HG02763 (cell line): ENCODE measurements at regions not wholly inside any gene's neighbourhood (a gene's known extent, or its start where the extent isn't known, plus 50 kb on each side); places are given as distances from the start of the nearest gene placed in this dataset.
"Not testable (repeated sequence)": the region's sequence is repeated elsewhere in the genome, so short reads cannot be mapped to it uniquely, and the experiment has no call there.

Source experiments
- ATAC-seq: cut with Tn5 transposase; IDR thresholded peaks from one replicate; pipeline ENCODE4 v1.9.1; 2021; ENCODE audit warnings: mild to moderate bottlenecking, moderate library complexity; ENCODE audit not compliant: unreplicated experiment

DNA sequence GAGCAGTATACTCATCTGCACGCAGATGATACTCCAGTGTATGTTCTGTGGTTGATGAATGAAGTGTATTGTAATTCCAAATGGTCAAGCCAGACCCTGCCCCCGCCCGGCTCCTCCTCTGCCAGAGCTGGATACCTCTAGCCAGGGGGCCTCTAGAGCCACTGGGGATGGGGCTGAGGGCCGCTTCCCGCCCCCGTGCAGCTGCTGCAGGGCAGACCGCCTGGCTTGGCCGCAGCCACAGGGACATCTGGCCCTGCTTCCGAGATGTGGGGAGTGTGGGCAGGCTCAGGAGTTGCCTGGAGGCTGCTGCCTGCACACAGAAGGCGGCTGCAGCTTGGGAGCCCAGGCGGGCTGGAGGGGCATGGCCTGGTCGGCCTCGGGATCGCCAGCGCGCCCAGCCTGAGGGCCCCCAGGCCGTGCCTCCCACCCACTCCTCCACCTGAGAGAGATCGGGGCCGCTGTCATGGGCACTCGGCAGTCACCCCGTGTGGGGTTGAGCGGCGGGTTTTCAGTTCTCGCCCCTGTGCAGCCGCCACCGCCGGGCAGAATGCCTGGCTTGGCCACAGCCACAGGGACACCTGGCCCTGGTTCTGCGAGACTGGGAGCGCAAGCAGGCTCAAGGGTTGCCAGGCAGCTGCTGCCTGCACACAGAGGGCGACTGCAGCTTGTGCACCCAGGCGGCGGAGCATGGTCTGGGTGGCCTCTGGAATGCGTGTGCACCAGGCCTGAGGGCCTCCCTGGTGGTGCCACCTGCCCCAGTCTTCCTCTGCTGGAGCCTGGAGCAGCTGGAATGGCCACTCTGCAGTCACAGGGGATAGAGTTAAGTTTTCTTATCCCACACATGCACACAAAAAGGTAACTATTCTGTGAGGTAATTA lies 1643.7 kb downstream of the SPATA31A7 start:
- ATAC-seq: not testable (repeated sequence)

DNA sequence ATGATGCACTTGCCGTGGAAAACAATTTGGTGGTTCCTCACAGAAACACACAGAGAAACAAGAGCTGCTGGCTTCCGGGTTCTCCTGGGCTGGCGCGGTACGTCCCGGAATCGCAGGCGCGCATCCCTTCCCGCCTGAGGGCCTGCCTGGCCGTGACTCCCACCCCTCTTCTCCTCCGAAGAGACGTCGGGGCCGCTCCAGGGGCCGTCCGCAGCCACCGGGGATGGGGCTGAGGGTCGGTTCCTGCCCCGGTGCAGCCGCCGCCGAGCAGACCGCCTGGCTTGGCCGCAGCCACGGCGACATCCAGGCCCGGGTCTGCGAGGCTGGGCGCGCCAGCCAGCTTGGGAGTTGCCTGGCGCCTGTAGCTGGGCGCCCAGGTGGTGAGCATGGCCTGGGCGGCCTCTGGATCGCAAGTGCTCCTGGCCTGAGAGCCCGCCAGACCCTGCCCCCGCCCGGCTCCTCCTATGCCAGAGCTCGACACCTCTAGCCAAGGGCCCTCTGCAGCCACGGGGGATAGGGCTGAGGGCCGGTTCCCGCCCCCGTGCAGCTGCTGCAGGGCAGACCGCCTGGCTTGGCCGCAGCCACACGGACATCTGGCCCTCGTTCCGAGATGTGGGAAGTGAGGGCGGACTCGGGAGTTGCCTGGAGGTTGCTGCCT lies 1647.5 kb downstream of the SPATA31A7 start:
- ATAC-seq: peak; percentile 19

DNA sequence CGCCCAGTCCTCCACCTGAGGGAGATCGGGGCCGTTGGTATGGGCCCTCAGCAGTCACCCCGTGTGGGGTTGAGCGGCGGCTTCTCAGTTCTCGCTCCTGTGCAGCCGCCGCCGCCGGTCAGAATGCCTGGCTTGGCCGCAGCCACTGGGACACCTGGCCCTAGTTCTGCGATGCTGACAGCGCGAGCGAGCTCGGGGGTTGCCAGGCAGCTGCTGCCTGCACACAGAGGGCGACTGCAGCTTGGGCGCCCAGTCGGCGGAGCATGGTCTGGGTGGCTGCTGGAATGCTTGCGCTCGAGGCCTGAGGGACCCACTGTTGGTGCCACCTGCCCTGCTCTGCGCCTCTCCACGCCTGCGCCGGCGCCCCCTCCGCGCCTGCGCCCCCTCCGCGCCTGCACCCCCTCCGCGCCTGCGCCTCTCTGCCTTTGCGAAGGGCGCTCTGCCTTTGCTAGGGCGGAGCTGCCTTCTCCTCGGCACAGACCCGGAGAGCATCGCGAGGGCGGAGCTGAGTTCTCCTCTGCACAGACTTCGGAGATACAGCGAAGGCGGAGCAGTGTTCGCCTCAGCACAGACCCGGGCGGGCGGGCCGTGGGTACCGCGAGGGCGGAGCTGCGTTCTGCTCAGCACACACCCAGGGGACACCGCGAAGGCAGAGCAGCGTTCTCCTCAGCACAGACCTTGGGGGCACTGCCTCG lies 1648.3 kb downstream of the SPATA31A7 start:
- ATAC-seq: peak; percentile 100

DNA sequence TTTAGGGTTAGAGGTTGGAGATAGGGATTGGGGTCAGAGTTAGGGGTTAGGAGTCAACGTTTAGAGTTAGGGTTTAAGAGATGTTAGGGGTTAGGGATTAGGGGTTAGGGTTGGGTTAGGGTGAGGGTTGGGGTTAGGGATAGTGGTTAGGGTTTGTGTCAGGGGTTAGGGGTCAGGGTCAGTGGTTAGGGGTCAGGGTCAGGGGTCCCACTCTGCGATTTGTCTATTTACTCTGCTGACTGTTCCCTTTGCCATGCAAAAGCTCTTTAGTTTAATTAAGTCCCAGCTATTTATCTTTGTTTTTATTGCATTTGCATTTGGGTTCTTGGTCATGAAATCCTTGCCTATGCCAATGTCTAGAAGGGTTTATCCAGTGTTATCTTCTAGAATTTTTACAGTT lies 1649.3 kb downstream of the SPATA31A7 start:
- ATAC-seq: not testable (repeated sequence)

GRCh38 chr9:62843145-62843544 lies 1653.3 kb downstream of the SPATA31A7 start:
- not testable (repeated sequence) for ATAC-seq

DNA sequence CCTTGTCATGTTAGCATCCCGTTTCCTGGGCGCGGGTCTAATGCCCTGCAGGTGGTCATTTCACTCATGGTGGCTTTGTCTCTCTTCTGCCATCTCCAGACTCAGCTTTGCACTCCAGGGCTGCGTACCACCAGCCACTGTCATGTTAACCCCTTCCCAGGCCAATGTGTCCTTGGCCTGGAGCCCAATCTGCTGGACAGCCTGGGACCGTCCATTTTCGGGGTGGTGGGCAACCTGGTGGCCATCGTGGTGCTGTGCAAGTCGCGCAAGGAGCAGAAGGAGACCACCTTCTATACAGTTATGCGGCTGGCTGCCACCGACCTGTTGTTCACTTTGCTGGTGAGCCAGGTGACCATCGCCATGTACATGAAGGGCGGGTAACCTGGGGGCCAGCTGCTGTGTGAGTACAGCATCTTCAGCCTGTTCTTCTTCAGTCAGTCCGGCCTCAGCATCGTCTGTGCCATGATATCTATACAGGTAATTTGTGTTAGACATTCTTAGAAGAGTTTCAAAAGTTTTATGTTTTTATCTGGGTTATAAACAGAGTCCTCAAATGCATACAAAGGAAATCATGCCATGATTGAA lies 1654.0 kb downstream of the SPATA31A7 start:
- not testable (repeated sequence) for ATAC-seq

DNA sequence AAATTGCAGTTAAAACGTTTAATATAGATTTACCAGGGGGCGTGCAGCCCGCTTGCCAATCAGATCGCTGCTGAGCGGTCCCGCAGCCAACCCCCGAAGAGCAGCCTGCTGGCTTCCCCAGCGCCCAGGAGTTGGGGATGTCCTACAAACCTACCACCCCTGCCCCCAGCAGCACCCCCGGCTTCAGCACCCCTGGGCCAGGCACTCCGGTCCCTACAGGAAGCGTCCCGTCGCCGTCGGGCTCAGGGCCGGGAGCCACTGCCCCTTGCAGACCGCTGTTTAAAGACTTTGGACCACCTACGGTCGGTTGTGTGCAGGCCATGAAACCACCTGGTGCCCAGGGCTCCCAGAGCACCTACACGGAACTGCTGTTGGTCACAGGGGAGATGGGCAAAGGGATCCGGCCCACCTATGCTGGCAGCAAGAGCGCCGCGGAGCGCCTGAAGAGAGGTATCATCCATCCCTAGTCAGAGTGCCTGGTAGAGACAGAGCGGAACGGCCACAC lies 1654.9 kb downstream of the SPATA31A7 start:
- not testable (repeated sequence) for ATAC-seq

DNA sequence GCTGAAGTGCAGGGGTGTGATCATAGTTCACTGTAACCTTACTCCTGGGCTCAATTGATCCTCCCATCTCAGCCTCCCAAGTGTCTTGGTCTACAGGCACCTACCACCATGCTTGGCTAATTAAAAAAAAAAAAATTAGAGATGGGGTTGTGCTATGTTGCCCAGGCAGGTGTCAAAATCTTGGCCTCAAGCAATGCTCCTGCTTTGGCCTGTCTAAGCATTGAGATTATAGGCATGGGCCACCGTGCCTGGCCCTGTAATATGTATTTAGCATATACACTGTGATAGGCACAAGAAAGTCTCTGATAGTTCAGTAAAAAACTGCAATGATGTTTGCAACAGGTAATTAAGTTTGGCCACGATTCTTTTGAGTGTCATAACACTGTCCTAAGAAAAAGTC lies 1658.4 kb downstream of the SPATA31A7 start:
- not testable (repeated sequence) for ATAC-seq

DNA sequence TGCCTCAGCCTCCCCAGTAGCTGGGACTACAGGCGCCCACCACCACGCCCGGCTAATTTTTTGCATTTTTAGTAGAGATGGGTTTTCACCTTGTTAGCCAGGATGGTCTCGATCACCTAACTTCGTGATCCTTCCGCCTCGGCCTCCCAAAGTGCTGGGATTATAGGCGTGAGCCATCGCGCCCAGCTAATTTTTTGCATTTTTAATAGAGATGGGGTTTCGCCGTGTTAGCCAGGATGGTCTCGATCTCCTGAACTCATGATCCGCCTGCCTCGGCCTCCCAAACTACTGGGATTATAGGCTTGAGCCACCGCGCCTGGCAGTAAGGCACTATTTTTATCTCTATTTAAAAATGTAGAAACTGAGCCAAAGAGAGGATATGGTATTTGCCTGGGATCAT lies 1660.2 kb downstream of the SPATA31A7 start:
- ATAC-seq: not testable (repeated sequence)

- ATAC-seq: not testable (repeated sequence)
Observed at GRCh38 chr9:62857280-62857679, 1667.4 kb downstream of the SPATA31A7 start.

DNA sequence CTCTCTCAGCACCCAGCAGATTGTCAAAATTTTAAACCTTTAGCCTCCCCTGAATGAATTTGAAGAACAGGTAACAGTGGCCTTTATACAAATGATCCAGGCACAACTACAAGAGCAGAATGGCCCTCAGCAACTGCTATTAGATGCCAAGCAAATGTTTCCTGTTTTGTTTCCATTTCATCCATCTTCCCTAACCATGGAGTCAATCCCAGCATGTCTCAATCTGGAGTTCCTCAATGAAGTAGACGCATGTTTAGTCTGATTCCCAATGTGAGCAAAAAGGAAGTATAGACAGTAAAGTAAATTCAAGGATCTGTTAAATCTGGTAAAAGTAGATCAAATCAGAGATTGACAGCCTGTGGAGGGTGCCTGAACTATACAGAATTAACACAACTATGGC lies 1668.4 kb downstream of the SPATA31A7 start:
- not testable (repeated sequence) for ATAC-seq

- not testable (repeated sequence) for ATAC-seq
Observed at GRCh38 chr9:62860939-62861860, 1671.4 kb downstream of the SPATA31A7 start.

- ATAC-seq: not testable (repeated sequence)
Observed at GRCh38 chr9:62862180-62862579, 1672.3 kb downstream of the SPATA31A7 start.

- not testable (repeated sequence) for ATAC-seq
Observed at GRCh38 chr9:62863319-62863718, 1673.5 kb downstream of the SPATA31A7 start.

- not testable (repeated sequence) for ATAC-seq
Observed at GRCh38 chr9:62863867-62864266, 1674.0 kb downstream of the SPATA31A7 start.

- not testable (repeated sequence) for ATAC-seq
Observed at GRCh38 chr9:62864481-62865469, 1674.9 kb downstream of the SPATA31A7 start.

GRCh38 chr9:62869061-62869460 lies 1679.2 kb downstream of the SPATA31A7 start:
- ATAC-seq: not testable (repeated sequence)

DNA sequence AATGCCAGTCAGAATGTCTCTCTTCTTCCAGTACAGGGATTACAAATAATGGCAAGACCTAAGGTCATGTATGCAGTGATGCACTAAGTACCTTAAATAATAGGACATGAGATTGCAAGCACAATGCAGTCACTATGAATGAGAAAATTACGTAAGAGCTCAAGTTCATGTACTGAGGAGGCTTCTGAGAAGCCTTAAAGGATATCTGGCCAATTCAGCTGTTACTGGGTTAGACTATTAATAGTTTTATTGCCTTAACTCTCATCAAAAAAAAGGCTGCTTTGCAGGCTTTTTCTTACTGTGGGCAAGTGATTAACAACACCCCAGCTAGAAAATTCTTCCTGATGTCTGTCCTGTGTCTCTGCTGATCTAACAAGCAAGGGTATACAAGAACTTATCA lies 1681.9 kb downstream of the SPATA31A7 start:
- not testable (repeated sequence) for ATAC-seq
